Upper lobe of left lung (tissue), 4 donors: ENCODE measurements at regions not wholly inside any gene's neighbourhood (a gene's known extent, or its start where the extent isn't known, plus 50 kb on each side); places are given as distances from the start of the nearest gene placed in this dataset.

Source experiments
- POLR2A ChIP-seq, 4 donors: fragments of 450-650 bp; IDR thresholded peaks; one replicate each; pipeline ENCODE4 v1.5.1; 2016 to 2017; ENCODE audit warnings: antibody characterized with exemption in 4 of 4, mild to moderate bottlenecking in 2 of 4
- TF ChIP-seq, protein P1 (sequence below), 6 experiments: fragments of 450-650 bp in 4 of 6; fragments of 200-600 bp in 2 of 6; sonication (generic) in 2 of 6; IDR thresholded peaks; one replicate each; pipeline ENCODE4 v1.5.1; 2016 to 2019; ENCODE audit warnings: antibody characterized with exemption in 6 of 6

- TF ChIP-seq, protein P1, sequence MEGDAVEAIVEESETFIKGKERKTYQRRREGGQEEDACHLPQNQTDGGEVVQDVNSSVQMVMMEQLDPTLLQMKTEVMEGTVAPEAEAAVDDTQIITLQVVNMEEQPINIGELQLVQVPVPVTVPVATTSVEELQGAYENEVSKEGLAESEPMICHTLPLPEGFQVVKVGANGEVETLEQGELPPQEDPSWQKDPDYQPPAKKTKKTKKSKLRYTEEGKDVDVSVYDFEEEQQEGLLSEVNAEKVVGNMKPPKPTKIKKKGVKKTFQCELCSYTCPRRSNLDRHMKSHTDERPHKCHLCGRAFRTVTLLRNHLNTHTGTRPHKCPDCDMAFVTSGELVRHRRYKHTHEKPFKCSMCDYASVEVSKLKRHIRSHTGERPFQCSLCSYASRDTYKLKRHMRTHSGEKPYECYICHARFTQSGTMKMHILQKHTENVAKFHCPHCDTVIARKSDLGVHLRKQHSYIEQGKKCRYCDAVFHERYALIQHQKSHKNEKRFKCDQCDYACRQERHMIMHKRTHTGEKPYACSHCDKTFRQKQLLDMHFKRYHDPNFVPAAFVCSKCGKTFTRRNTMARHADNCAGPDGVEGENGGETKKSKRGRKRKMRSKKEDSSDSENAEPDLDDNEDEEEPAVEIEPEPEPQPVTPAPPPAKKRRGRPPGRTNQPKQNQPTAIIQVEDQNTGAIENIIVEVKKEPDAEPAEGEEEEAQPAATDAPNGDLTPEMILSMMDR (IDR thresholded peaks at IDR 0.05): no peak
- no peak for TF ChIP-seq POLR2A (IDR thresholded peaks at IDR 0.05)
These were observed 1040.0 kb downstream of the TBC1D22A start for GRCh38 chr22:47802421-47802820.
